Central memory CD8-positive, alpha-beta T cell (primary cell): ENCODE measurements at regions not wholly inside any gene's neighbourhood (a gene's known extent, or its start where the extent isn't known, plus 50 kb on each side); places are given as distances from the start of the nearest gene placed in this dataset.
A peak's percentile ranks its signal among the peaks of the same experiment; 100 is the strongest.
"Not testable (repeated sequence)": the region's sequence is repeated elsewhere in the genome, so short reads cannot be mapped to it uniquely, and the experiment has no call there.

Experiments used
- ATAC-seq: fragments of 150-1000 bp; cut with Tn5 transposase; replicated peaks from 2 replicates; pipeline ENCODE4 v1.10.0; 2022; ENCODE audit warnings: mild to moderate bottlenecking, moderate FRiP score, moderate number of reproducible peaks; ENCODE audit not compliant: poor library complexity, severe bottlenecking; ENCODE audit errors: extremely low read depth
- DNase-seq, 2 donors: peaks; one replicate each; pipeline ENCODE4 v3.0.0; 2021; ENCODE audit warnings: low spot score in 2 of 2
- H3K27ac Mint-ChIP-seq: one replicate; pipeline ENCODE4 v1.8.0; 2022; ENCODE audit warnings: low read depth, mild to moderate bottlenecking, moderate library complexity, mixed read lengths
- H3K27me3 Mint-ChIP-seq: one replicate; pipeline ENCODE4 v1.8.0; 2022; ENCODE audit warnings: mixed read lengths
- H3K36me3 Mint-ChIP-seq: one replicate; pipeline ENCODE4 v1.8.0; 2022; ENCODE audit warnings: mild to moderate bottlenecking, moderate library complexity, mixed read lengths; ENCODE audit not compliant: insufficient read depth
- H3K4me1 Mint-ChIP-seq: one replicate; pipeline ENCODE4 v1.8.0; 2022; ENCODE audit warnings: mixed read lengths
- H3K4me3 Mint-ChIP-seq: one replicate; pipeline ENCODE4 v1.8.0; 2022; ENCODE audit warnings: mild to moderate bottlenecking, moderate library complexity, mixed read lengths
- H3K9me3 Mint-ChIP-seq: one replicate; pipeline ENCODE4 v1.8.0; 2022; ENCODE audit warnings: mixed read lengths

- H3K4me1 Mint-ChIP-seq, DNase-seq, H3K9me3 Mint-ChIP-seq, H3K36me3 Mint-ChIP-seq, H3K4me3 Mint-ChIP-seq, H3K27ac Mint-ChIP-seq, ATAC-seq: not testable (repeated sequence)
- H3K27me3 Mint-ChIP-seq = peaks cover 11% of the 10 kb centered on the region
Measured at GRCh38 chr21:9018731-9019253, 1502.6 kb upstream of the TPTE start.

GRCh38 chr21:9024006-9024767 is 1497.2 kb upstream of the TPTE start:
- not testable (repeated sequence) for H3K27me3 Mint-ChIP-seq, DNase-seq, H3K27ac Mint-ChIP-seq, H3K36me3 Mint-ChIP-seq, ATAC-seq, H3K4me1 Mint-ChIP-seq, H3K9me3 Mint-ChIP-seq, H3K4me3 Mint-ChIP-seq

GRCh38 chr21:9026729-9027416 is 1494.5 kb upstream of the TPTE start:
- H3K9me3 Mint-ChIP-seq, H3K4me1 Mint-ChIP-seq, H3K27me3 Mint-ChIP-seq, H3K36me3 Mint-ChIP-seq, ATAC-seq, DNase-seq, H3K27ac Mint-ChIP-seq, H3K4me3 Mint-ChIP-seq: not testable (repeated sequence)

- DNase-seq, H3K9me3 Mint-ChIP-seq, H3K36me3 Mint-ChIP-seq, H3K27me3 Mint-ChIP-seq, ATAC-seq, H3K27ac Mint-ChIP-seq, H3K4me1 Mint-ChIP-seq, H3K4me3 Mint-ChIP-seq: not testable (repeated sequence)
Measured at GRCh38 chr21:9027417-9027800, 1494.0 kb upstream of the TPTE start.

- not testable (repeated sequence) for H3K4me3 Mint-ChIP-seq, H3K9me3 Mint-ChIP-seq, H3K27me3 Mint-ChIP-seq, ATAC-seq, DNase-seq, H3K4me1 Mint-ChIP-seq, H3K27ac Mint-ChIP-seq, H3K36me3 Mint-ChIP-seq
Measured at GRCh38 chr21:9028624-9029431, 1492.6 kb upstream of the TPTE start.

GRCh38 chr21:9030141-9030665 is 1491.2 kb upstream of the TPTE start:
- ATAC-seq, H3K27me3 Mint-ChIP-seq, H3K4me1 Mint-ChIP-seq, H3K27ac Mint-ChIP-seq, H3K9me3 Mint-ChIP-seq, DNase-seq, H3K36me3 Mint-ChIP-seq, H3K4me3 Mint-ChIP-seq: not testable (repeated sequence)

GRCh38 chr21:9031482-9032374 is 1489.7 kb upstream of the TPTE start:
- not testable (repeated sequence) for H3K4me3 Mint-ChIP-seq, H3K36me3 Mint-ChIP-seq
- peak in 1 of 2 donors; percentile 10 for DNase-seq

GRCh38 chr21:9032547-9032946 is 1488.8 kb upstream of the TPTE start:
- H3K36me3 Mint-ChIP-seq, H3K4me3 Mint-ChIP-seq, H3K27ac Mint-ChIP-seq, DNase-seq, ATAC-seq, H3K4me1 Mint-ChIP-seq, H3K27me3 Mint-ChIP-seq, H3K9me3 Mint-ChIP-seq: not testable (repeated sequence)

More at GRCh38 chr21:9031482-9032374, 1489.7 kb upstream of the TPTE start:
- not testable (repeated sequence) for H3K27me3 Mint-ChIP-seq, H3K4me1 Mint-ChIP-seq, ATAC-seq, H3K27ac Mint-ChIP-seq, H3K9me3 Mint-ChIP-seq

- not testable (repeated sequence) for H3K27ac Mint-ChIP-seq, DNase-seq, H3K4me1 Mint-ChIP-seq, H3K4me3 Mint-ChIP-seq, H3K36me3 Mint-ChIP-seq, H3K27me3 Mint-ChIP-seq, ATAC-seq, H3K9me3 Mint-ChIP-seq
Measured at GRCh38 chr21:9033295-9033694, 1488.1 kb upstream of the TPTE start.

GRCh38 chr21:9034491-9035200 is 1486.7 kb upstream of the TPTE start:
- not testable (repeated sequence) for H3K4me3 Mint-ChIP-seq, H3K27me3 Mint-ChIP-seq, ATAC-seq, DNase-seq, H3K9me3 Mint-ChIP-seq, H3K4me1 Mint-ChIP-seq, H3K27ac Mint-ChIP-seq, H3K36me3 Mint-ChIP-seq

- not testable (repeated sequence) for H3K4me1 Mint-ChIP-seq, H3K36me3 Mint-ChIP-seq, H3K27ac Mint-ChIP-seq, H3K27me3 Mint-ChIP-seq, H3K4me3 Mint-ChIP-seq, DNase-seq, ATAC-seq, H3K9me3 Mint-ChIP-seq
Measured at GRCh38 chr21:9035225-9035624, 1486.2 kb upstream of the TPTE start.
